ENCODE measurements at regions not wholly inside any gene's neighbourhood (a gene's known extent, or its start where the extent isn't known, plus 50 kb on each side); places are given as distances from the start of the nearest gene placed in this dataset.

DNA sequence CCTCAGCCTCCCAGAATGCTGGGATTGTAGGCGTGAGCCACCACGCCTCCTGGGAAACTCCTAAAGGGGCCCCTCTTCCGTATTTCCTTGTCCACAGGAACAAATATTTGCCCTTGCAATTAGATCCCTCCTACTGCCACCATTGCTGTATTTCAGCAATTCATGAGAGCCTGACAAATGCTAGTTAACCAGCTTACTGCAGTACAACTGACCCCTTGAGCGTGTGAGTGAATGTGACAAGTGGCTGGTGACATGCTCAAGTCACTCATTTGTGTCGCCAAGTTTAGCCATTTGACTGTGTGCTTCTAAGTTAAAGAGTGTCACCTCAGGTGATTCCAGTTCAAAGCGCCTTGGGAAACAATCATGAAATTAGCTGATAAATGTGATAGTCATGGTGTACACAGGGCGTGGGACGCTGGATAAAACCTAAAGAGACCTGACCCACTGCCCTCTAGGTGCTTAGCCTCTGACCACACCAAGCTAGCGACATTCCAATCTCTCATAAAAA is 56.1 kb upstream of the MAP1LC3B2 start:
- TF ChIP-seq EZH2phosphoT487 (IDR thresholded peaks at IDR 0.05; ENCODE audit: low read depth, severe bottlenecking, unreplicated experiment): no peak
- TF ChIP-seq, protein P1, sequence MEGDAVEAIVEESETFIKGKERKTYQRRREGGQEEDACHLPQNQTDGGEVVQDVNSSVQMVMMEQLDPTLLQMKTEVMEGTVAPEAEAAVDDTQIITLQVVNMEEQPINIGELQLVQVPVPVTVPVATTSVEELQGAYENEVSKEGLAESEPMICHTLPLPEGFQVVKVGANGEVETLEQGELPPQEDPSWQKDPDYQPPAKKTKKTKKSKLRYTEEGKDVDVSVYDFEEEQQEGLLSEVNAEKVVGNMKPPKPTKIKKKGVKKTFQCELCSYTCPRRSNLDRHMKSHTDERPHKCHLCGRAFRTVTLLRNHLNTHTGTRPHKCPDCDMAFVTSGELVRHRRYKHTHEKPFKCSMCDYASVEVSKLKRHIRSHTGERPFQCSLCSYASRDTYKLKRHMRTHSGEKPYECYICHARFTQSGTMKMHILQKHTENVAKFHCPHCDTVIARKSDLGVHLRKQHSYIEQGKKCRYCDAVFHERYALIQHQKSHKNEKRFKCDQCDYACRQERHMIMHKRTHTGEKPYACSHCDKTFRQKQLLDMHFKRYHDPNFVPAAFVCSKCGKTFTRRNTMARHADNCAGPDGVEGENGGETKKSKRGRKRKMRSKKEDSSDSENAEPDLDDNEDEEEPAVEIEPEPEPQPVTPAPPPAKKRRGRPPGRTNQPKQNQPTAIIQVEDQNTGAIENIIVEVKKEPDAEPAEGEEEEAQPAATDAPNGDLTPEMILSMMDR (IDR thresholded peaks at IDR 0.05; ENCODE audit: poor library complexity): no peak
- no peak for TF ChIP-seq EZH2 (IDR thresholded peaks at IDR 0.05; ENCODE audit: borderline replicate concordance)

Measured in hepatocyte (in vitro differentiated cells).